GM18867 (cell line): ENCODE measurements at regions not wholly inside any gene's neighbourhood (a gene's known extent, or its start where the extent isn't known, plus 50 kb on each side); places are given as distances from the start of the nearest gene placed in this dataset.

Experiments
- ATAC-seq: cut with Tn5 transposase; IDR thresholded peaks from one replicate; pipeline ENCODE4 v1.9.1; 2021; ENCODE audit warnings: mild to moderate bottlenecking, moderate library complexity; ENCODE audit not compliant: unreplicated experiment

- no peak for ATAC-seq
Measured at GRCh38 chr3:30505866-30506520, 100.4 kb upstream of the TGFBR2 start.

- ATAC-seq = no peak
Measured at GRCh38 chr3:30508339-30508738, 98.1 kb upstream of the TGFBR2 start.

- no peak for ATAC-seq
Measured at GRCh38 chr3:30510596-30510995, 95.8 kb upstream of the TGFBR2 start.

- ATAC-seq = no peak
Measured at GRCh38 chr3:30511524-30512251, 94.7 kb upstream of the TGFBR2 start.

- ATAC-seq = no peak
Measured at GRCh38 chr3:30512576-30512975, 93.8 kb upstream of the TGFBR2 start.

- no peak for ATAC-seq
Measured at GRCh38 chr3:30513374-30514152, 92.8 kb upstream of the TGFBR2 start.

GRCh38 chr3:30516238-30516637, 90.2 kb upstream of the TGFBR2 start:
- no peak for ATAC-seq

- ATAC-seq = no peak
Measured at GRCh38 chr3:30518181-30518864, 88.1 kb upstream of the TGFBR2 start.

- no peak for ATAC-seq
Measured at GRCh38 chr3:30518872-30519271, 87.5 kb upstream of the TGFBR2 start.

- ATAC-seq = no peak
Measured at GRCh38 chr3:30520699-30521098, 85.7 kb upstream of the TGFBR2 start.

- no peak for ATAC-seq
Measured at GRCh38 chr3:30521156-30521715, 85.2 kb upstream of the TGFBR2 start.

- ATAC-seq = no peak
Measured at GRCh38 chr3:30522476-30522875, 83.9 kb upstream of the TGFBR2 start.

GRCh38 chr3:30523366-30523765, 83.0 kb upstream of the TGFBR2 start:
- ATAC-seq = no peak

- no peak for ATAC-seq
Measured at GRCh38 chr3:30524357-30525040, 81.9 kb upstream of the TGFBR2 start.

GRCh38 chr3:30526031-30526430, 80.4 kb upstream of the TGFBR2 start:
- no peak for ATAC-seq

- no peak for ATAC-seq
Measured at GRCh38 chr3:30527186-30527585, 79.2 kb upstream of the TGFBR2 start.

GRCh38 chr3:30527720-30528119, 78.7 kb upstream of the TGFBR2 start:
- no peak for ATAC-seq

GRCh38 chr3:30530084-30530483, 76.3 kb upstream of the TGFBR2 start:
- ATAC-seq = no peak

- no peak for ATAC-seq
Measured at GRCh38 chr3:30531017-30531570, 75.3 kb upstream of the TGFBR2 start.

GRCh38 chr3:30535525-30535924, 70.9 kb upstream of the TGFBR2 start:
- ATAC-seq = no peak
